NCI-H1694 treated with DMSO at 0.1 percent for 48 hours (cell line): ENCODE measurements at regions not wholly inside any gene's neighbourhood (a gene's known extent, or its start where the extent isn't known, plus 50 kb on each side); places are given as distances from the start of the nearest gene placed in this dataset.
A peak's percentile ranks its signal among the peaks of the same experiment; 100 is the strongest.
"Not testable (repeated sequence)": the region's sequence is repeated elsewhere in the genome, so short reads cannot be mapped to it uniquely, and the experiment has no call there.

ENCODE experiments used
- DNase-seq: peaks from one replicate; lab custom pipeline; 2025; lab: John Stamatoyannopoulos, UW

- DNase-seq: peak; percentile 68
Measured at GRCh38 chr14:87630846-87631245, 362.1 kb downstream of the GALC start.

GRCh38 chr14:87629788-87630187 lies 363.2 kb downstream of the GALC start:
- no peak for DNase-seq

DNA sequence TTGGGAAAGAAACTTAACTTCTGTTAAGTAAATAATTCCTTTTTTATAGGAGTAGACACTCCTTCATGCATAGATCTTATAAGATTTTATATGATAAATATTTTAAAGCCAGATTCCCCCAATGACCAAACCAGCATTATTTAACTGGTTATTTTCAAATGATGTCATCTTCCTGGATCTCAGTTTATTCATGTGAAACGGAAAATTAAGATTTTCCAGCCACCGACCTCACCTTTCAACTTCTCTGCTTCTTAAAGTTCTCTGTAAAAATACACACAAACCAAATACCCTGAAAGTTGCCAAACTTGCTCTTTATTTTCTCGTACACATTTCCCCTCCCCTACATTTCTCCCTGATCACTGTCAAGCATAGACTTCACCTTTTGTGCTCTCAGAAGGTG lies 364.2 kb downstream of the GALC start:
- DNase-seq: no peak

- DNase-seq: no peak
Measured at GRCh38 chr14:87628129-87628528, 364.9 kb downstream of the GALC start.

- DNase-seq: no peak
Measured at GRCh38 chr14:87626266-87626665, 366.7 kb downstream of the GALC start.

GRCh38 chr14:87623616-87624015 lies 369.4 kb downstream of the GALC start:
- DNase-seq: no peak

DNA sequence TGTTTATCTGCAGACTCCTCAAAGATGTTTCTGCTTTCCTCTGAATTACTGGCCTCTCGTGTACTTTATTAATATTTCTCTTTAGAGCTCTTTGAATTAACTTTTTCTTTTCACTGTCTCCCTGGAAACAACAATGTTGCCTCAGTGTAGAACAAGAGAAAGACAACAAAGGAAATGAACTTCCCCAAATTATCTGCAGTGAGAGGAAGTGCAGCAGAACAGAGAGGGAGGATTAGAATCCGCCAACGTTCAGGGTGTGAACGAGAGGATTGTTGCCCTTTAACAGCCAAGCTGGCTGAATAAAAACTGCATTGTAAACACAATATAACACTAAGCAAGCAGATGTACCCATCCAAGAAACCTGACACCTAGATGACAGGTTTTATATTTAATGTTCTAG lies 375.9 kb downstream of the GALC start:
- DNase-seq: no peak

GRCh38 chr14:87615822-87616679 lies 376.9 kb downstream of the GALC start:
- DNase-seq: peak; percentile 73

DNA sequence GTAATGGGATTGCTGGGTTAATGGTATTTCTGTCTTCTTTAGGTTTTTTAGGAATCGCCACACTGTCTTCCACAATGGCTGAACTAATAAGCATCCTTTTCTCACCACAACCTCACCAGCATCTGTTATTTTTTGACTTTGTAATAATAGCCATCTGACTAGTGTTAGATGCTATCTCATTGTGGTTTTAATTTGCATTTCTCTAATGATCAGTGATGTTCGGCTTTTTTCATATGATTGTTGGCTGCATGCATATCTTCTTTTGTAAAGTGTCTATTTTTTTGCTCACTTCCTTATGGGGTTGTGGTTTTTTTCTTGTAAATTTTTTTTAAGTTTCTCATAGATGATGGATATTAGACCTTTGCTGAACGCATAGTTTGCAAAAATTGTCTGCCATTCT lies 377.9 kb downstream of the GALC start:
- DNase-seq: no peak

DNA sequence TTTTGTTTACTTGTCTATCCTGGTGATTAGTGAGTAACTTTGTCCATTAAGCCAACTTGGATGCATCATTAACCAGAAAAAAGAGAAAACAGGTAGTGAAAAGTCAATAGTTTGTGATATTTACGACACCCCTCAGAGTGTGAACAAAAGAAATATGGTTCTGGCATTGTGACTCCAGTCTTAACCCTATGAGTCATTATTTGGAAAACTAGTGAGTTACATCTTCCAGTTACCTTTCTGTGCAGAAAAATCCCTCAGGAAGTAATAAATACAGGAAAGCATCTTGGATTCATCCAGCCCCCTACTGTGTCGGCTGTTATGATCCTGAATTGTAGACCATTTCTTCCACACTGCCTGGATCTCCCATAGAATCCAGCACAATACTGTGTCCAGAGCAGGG lies 379.1 kb downstream of the GALC start:
- DNase-seq: no peak

DNA sequence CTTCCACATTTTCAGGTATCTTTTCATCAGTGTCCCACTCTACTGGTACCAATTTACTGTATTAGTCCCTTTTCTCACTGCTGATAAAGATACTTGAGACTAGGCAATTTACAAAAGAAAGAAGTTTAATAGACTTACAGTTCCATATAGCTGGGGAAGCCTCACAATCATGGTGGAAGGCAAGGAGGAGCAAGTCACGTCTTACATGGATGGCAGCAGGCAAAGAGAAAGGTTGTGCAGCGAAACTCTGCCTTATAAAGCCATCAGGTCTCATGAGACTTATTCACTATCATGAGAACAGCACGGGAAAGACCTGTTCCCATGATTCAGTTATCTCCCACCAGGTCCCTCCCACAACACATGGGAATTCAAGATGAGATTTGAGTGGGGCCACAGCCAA lies 385.9 kb downstream of the GALC start:
- not testable (repeated sequence) for DNase-seq

- DNase-seq: no peak
Measured at GRCh38 chr14:87601036-87601435, 391.9 kb downstream of the GALC start.

GRCh38 chr14:87600240-87600639 lies 392.7 kb downstream of the GALC start:
- no peak for DNase-seq

DNA sequence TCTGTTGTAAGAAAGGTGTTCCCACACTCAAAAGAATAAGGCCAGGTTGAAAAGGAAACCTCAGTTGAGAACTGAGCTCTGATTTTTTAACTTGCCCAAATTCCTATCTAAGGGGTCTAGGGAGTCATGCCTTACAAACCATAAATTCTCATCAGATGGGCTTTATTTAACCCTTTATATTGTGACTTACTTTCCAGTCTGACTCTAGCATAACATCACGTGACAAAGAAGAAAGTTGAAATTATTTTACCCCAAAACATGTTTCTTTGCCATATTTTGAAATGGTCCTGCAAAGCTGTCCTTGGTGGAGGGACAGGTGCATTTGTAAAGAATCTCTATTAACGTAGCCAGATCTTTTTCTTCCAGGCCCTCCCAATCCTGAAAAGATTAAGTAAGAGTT lies 411.7 kb downstream of the GALC start:
- no peak for DNase-seq

DNA sequence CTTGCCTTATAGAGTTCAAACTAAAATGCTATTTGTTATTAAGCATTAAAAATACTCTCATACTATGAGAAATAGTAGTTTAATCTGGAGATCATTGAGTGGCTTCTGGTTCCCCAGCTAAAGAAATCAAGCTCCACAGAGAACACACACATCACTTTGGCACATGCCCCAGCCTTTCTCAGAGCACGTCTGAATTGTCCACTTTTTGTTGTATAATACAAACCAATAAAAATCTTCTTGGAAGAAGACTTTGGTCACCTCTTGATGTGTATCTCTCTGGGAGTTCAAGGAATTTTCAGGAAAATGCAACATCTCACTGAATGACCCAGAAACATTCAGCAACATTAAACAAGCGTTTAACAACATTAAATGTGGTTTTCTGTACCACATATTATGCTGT lies 413.9 kb downstream of the GALC start:
- no peak for DNase-seq

DNA sequence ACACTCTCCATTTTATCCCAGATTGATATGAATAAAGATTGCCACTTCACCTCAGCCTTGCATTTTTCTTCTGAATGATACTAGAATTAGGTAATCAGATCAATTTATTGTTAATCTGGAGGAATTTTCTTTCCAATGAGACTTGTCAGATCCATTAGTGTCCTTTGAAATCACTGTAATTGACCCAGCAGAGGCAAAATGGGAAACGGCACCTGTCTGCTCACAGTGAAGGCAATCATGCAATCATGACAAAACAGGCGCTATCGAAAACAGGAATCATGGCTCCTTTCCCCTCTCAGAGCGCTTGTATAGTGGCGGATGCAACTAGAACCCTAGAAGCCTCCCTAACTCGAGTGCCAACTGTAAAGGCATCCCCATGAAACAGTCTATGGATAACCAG lies 417.6 kb downstream of the GALC start:
- no peak for DNase-seq

DNA sequence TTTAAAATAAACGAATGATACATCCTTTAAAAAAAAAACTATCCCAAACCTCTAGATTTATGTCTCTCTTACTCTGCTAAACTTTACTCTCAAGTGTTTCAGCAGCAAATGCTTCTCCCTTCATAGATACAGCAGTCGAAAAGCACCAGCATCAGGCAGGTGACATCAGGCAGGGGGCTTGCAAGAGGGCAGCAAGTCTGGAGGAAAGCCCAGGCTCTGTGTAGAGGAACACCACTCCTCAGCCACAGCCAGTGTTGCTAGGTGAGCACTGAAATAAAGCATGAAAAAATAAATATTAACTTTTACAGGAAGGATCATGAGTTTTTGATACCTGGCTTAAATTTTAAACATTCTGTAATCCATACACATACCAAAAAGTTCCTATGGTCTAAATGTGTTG lies 419.4 kb downstream of the GALC start:
- DNase-seq: no peak

DNA sequence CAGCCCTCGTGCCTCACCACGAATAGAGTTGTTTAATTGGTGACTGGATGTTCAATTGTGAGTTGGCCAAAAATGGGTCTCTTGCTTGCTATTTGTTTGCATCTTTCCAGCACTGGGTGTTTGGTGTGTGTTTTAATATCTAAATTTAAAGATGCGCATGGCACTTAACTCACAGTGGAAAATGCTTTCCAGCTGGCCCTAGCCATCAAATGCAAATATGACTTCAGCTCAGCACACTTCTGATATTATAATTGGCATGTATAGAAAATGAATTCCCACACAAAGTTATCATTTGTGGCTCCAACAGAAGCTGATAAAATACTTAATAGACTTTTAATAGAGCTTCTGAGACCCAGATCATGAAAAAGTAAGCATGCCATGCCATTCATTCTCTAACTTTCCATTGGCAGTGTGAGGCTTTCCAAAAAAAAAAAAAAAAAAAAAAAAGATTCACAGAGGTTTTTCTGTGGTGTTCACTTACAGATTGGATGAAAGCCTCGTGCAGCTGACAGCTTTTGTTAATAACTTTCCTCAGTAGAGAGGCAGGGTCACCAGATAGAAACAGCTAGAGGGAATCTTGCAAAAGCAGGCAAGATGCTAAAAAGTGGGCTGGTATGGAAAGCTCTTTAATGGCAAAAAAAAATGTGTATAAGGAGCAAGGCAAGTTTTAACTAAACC lies 425.2 kb downstream of the GALC start:
- no peak for DNase-seq

DNA sequence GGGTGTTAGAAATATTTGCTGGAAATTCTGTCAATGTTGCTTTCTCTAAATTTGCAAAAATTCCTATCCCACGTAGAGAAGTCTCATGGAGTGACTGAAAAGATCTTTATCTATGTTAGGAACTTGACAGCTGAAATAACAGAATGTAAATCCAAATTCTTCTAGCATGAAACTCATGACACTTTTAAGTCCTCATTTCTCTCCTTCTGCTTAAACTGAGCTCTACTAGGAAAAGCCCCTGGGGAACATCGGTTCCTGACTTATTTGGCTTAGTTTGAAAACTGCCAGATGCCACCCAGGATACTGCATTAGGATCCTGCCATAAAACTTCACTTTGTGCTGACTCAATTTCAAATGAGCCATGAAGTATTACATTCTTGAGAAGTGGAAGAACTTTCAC lies 426.0 kb downstream of the GALC start:
- DNase-seq: no peak

GRCh38 chr14:87547536-87547935 lies 445.4 kb downstream of the GALC start:
- no peak for DNase-seq

- DNase-seq: no peak
Measured at GRCh38 chr14:87542288-87542687, 450.7 kb downstream of the GALC start.

DNA sequence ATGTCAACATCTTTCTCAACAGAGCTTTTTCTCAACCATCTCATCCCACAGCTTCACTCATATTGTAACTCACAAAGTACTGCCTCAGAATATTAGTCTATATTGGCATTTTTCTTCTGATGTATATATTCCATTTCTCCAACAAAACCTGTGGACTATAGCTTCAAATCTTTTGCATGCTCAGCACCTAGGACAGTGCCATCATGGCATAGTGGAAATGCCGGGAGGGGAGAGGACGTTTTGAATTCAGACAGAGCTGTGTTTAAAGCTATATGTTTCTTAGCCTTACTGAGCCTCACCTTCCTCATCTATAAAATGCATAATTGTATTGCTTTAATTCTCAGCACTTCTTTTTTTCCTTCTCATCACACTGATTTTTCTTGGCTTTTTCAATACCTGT lies 452.6 kb downstream of the GALC start:
- no peak for DNase-seq

DNA sequence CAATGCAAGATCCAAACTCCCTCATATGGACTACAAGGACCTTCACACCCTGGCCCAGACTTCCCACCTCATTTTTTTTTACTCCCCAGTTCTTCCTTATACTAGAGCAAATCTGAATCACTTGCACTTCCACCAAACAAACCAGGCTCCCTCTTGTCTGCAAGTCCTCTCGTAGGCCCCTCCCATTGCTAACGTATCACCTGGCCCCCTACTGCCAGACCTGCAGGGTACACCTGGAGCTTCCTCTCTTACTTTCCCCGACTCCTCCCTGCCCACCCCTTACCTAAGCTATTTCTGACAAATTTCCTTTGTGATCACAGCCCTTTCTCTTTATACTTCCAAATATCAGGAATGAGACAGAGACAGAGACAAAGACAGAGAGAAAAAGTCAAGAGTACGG lies 463.9 kb downstream of the GALC start:
- DNase-seq: no peak

DNA sequence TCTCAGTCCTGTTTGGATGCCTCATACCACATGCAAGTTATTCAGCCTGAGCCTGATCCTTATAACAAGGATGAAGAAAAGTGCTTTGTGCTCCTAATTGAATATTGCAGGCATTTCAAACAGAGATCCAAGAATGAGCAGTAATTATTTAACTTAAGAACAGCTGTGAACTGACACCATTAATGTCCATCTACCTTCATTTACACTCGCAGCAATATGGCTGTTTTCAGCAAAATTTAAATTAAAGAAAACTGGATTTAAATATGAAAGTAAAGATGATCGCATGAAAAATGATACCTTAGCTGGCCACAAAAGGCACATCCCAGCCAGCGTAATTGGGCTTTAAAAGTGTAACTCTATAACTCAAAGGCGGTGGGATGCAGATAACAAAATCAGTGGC lies 466.3 kb downstream of the GALC start:
- DNase-seq: no peak
